HG02571 (cell line): ENCODE measurements at regions not wholly inside any gene's neighbourhood (a gene's known extent, or its start where the extent isn't known, plus 50 kb on each side); places are given as distances from the start of the nearest gene placed in this dataset.

ENCODE experiments used
- ATAC-seq: cut with Tn5 transposase; IDR thresholded peaks from one replicate; pipeline ENCODE4 v1.9.1; 2021; ENCODE audit warnings: mild to moderate bottlenecking, moderate library complexity; ENCODE audit not compliant: unreplicated experiment

DNA sequence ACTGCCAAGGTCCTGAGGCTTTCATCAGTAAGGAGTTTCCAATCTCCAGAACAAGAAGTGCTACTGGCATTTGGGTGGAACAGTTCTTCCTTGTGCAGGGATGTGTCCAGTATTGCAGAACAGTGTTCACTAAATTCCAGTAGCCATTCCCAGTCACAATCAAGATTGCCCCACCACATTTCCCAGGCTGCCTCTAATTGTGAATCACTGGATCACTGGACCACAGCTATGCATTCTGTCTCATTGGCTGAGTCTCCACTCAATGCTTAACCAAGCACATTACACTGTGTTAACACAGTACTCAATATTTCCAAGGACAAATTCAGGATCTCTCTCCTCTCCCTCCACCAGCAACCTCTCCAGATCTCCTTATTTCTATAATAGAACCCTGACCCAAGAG is 160.2 kb upstream of the CCDC150 start:
- no peak for ATAC-seq

DNA sequence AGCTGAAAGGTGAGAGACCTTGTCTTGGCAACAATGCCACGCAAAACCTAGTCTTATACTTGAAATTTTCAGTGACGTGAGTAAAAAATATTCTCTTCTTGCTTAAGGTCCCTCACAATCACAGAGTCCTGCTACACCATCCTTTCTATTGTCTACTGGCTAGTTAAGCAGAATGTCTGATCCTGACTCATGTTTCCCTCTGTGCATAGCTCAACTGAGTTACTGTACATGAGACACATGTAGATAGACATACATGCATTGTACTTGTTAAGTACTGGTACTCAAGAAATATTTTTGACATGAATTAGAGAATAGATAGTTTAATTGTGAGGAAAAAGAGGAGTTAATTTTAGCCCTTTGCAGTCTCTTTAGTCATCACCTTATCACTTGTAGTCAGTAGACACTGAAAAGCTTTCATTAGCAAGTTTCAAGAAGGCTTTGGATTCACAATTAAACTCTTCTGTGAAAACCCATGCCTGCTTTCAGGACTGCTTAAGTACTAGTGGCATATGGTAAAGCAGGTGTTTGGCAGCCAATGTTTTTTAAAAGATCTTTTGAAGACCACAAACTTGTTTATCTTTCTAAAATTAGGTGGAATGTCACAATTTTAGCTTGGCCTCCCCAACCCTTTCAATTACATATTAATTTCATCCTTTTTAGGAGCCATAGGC is 158.7 kb upstream of the CCDC150 start:
- no peak for ATAC-seq

DNA sequence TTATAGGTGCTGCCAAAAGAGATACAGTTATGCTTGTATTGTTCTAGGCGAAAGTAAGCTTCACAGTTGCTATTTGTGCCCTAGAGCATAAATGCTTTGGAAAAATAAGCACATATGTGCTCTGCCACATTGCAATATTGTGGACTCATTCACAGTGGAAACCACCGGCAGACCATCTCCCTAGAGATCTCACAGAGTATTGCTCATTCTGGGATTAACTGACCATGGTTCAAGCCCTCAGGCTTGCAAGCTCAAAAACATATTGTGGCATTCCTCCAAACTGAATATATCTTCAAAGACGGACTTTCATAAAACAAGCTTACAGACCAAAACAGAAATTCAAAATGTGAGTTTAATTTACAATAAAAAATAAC is 158.2 kb upstream of the CCDC150 start:
- no peak for ATAC-seq

DNA sequence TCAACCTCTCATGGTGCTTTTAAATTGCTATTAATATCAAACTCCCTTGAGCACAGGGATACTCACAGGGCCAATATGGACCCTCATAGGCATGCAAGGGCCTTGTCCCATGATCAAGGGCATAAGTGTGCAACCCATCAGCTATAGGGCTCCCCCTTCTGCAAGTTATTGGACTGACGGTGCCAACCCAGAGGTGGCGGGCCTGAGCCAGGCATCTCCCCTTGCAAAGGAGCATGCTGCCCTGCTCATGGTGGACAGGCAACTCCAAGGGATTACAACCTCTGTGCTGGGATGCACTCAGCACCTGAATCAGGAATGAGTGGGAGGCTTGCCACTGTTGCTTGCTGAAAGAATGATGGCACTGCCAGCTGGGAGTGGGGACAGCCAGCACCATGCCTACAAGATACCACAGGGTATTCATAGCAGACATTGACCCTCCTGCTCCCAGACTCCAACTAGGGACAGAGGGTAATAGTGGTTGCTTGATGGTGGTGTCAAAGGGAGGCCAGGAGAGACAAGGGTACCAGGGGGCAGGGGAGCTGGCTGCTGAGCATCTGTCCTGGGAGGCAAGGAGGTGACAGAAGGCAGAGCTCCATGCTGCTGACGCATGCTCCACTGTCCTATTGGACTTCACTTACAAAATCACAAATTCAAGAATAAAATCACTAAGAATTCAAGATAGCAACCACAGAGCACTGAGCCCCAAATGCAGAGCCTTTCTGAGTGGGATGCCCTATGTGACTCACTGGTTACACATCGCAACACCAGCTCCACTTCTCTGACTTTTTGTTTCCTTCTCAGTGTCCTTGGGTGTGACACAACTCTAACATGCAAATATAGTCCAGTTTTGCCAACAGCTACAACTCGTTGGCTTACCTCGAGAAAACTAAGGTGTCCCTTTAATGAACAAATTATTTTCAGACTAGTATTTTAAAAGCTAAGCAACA is 157.1 kb upstream of the CCDC150 start:
- no peak for ATAC-seq

DNA sequence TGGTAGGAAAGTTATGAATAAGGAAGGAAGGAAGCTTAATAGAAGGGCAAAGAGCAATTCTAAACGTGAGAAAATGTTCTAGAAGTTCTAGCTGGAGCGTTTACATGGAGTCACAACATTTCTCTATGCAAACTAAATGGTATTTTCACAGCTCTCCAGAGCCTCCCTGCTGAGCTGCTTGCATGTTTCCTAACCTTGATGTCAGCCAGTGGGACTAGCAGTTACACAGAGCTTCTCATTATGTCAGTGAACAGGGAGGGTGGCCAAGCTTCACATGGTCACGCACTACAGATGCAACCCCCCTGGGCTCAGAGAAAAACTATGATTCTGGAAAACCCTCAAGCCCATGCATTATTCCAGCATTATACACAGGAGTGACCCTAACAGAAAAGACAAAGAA is 153.4 kb upstream of the CCDC150 start:
- no peak for ATAC-seq

DNA sequence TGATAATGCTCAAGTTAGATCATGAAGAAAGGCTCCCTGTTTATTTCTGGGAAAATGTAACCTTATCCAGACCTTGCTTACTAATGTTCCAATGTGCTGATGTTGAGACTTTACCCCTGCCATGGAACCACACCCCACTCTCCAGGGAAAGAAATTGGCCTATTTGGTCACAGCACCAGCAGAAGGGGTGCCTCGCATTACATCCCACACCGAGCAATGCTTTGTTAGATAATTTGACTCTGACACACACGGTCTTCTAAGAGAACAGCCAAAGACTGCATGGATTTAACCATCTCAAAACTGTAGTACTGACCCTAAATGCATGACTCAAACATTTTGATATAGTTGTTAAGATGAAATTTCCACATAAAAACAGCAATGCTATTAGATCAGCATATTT is 152.1 kb upstream of the CCDC150 start:
- ATAC-seq, result no peak

DNA sequence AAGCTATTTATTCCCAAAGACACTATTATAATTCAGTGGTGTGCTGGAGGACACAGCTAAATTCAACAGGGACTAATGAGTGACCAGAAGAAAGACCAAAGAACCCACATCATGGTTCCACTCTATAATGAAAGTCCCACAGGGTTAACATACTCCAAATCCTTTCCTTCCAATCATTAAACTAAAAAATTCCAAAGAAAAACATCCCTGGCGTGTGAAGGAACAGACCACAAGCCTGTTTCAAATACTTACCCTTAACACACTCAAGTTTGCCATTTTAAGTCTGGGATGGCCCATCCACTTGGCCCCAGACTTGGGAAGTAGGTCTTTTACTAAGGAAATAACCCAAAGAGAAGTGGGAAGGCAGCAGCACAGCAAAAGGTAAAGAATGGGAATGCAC is 150.1 kb upstream of the CCDC150 start:
- no peak for ATAC-seq

DNA sequence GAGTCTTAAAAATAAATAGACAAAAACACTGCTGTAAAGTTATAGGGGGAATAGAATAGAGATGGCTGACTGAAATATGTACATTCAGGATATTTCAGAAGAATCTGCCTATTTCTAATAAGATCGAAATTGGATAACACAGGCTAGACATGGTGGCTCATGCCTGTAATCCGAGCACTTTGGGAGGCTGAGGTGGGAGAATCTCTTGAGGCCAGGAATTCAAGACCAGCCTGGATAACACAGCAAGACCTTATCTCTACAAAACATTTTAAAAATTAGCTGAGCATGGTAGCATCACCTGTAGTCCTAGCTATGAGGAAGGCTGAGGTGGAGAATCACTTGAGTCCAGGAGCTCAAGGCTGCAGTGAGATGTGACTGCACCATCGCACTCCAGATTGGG is 146.6 kb upstream of the CCDC150 start:
- ATAC-seq, result no peak

DNA sequence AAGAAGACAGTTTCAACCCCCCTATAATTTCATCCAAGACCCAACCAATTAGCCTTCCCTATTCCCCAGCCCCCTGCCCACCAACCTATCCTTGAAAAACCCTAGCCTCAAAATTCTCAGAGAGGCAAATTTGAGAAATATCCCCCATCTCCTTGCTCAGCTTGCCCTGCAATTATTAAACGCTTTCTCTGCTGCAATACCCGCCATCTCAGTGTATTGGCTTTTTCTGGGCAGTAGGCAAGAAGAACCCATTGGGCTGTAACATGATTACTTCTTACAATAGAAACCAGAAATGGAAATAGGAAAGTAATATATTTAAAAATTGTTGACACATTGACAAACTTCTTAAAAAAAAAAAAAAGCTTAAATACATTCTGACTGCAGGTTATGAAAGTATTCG is 140.6 kb upstream of the CCDC150 start:
- no peak for ATAC-seq

DNA sequence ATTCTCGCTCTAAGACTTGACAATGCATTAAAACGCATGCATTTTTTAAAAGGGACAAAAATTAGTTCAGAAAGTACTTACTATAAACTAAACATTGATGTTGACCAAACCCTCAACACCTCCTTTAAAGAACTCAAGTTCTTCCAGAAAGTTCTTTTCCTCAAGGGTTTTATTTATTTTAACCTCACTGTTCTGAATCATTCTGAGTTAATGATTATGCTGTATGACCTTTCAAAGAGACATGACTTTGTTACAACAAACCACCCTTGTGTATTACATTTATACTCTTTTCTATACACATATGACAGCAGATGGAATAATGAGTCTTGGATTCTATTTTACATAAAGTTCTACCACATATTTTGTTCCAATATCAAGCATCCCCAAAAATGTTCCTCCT is 139.8 kb upstream of the CCDC150 start:
- no peak for ATAC-seq

DNA sequence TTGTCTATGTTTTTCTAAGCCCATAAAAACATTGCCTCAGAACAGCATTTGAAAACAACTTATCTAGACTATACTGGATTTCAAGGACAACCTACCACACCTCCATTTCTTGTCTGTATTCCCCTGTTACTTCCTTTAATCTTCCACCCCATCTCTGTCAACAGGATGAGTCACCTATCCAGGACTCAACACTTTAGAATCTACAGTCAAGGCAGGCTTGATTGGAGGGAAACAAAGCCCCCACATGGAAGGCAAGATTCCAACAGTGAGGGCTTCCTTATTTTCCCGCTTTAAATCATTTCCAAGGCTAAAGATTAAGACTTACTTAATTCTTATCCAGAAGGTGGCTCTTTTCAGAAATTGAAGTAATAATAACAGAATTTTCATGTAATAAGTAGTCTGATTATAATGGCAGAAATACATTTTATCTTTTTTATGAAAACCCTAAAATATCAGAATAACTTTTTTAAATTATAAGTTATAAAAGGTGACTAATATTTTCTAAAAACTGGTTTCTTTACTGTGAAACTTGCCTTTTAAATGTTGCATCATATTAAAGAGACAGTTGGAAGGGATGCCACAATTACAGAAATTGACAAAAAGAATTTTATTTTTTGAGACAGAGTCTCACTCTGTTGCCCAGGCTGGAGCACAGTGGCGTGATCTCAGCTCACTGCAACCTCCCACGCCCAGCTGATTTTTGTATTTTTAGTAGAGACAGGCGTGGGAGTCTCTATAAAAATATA is 138.7 kb upstream of the CCDC150 start:
- no peak for ATAC-seq

DNA sequence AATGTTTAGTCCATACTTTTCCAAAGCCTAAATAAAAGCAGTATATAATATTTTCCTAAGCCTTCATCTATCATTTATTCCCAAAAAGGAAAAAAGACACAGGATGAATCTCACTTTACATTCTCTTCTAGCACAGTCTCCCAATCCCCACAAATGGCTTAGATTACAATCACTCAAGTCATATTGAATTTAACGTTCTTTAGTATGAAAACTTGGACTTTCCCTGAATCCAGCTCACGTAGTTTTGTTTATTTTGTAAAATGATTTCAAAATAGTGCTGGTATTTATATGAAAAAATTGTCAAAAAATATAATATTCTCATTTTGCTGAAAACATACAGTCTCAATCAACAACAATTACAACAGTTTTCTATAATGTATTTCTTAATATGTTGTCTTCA is 137.7 kb upstream of the CCDC150 start:
- ATAC-seq, result no peak

DNA sequence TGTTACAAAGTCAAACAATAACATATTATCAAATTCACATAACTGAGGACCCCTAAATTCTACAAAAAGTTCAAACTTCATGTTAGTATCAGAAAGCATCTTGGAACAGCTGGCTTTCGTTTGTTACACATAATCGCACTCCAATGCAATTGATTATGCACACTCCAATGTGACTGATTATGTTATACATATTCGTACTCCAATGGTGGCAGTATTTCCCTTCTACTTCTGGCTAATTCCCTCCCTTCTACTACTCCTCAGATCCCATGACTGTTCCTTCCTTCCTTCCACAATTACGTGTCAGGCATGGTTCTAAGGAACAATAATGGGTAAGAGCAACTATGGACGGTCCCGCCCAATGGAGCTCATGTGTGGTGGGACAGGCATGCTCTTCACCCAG is 137.1 kb upstream of the CCDC150 start:
- ATAC-seq, result no peak

DNA sequence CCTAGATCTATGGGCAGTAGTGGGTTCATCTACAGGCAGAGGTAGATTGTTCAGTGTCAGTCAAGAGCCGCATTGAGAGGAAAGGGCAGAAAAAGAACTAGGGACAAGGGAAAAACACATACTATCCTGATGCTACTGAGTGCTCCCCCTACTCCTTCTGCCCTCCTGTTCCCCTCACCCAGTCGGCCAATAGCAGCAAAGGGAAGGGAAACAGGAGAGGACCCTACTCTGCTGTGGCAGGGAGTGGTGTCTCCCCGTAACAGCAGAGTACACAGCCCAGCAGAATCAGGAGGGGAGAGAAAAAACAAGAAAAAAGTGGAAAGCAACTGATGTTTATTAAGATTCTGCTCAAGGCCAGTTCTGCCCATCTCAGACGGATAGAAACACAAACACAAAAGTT is 136.1 kb upstream of the CCDC150 start:
- no peak for ATAC-seq

DNA sequence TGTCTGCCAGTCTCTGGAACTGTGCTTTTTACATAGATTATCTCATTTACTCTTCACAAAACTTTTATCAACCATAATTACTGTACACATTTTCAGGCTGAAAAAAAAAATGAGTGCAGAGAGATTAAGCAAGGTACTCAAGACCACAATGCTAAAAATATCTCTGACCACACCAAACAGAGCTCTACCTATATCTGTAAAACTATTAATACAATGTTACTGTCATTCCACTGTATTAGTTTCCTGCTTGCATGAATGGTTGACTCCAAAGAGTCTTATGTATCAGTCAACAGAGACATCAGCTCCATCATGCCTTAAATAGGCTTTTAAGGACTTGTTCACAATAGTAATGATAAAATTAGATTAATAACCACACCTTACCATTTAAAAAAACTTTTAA is 134.7 kb upstream of the CCDC150 start:
- no peak for ATAC-seq

DNA sequence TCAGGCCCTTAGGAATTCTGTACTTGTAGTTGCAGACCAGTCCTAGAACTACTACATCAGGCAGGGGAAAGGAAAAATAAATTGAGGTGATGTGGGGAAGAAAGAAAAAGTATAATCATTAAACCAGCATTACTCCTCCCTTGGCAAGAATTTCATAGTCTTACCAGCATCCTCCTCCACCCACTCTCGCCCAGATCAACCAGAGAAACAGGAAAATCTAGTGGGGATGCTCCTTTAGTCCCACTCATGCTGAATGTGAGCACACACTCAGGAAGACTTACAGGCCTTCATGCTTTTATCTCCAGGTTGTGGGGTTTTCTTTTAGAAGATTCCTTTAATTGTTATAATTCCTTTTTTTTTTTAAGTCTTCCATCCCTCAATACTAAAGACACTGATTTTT is 129.3 kb upstream of the CCDC150 start:
- ATAC-seq, result no peak

DNA sequence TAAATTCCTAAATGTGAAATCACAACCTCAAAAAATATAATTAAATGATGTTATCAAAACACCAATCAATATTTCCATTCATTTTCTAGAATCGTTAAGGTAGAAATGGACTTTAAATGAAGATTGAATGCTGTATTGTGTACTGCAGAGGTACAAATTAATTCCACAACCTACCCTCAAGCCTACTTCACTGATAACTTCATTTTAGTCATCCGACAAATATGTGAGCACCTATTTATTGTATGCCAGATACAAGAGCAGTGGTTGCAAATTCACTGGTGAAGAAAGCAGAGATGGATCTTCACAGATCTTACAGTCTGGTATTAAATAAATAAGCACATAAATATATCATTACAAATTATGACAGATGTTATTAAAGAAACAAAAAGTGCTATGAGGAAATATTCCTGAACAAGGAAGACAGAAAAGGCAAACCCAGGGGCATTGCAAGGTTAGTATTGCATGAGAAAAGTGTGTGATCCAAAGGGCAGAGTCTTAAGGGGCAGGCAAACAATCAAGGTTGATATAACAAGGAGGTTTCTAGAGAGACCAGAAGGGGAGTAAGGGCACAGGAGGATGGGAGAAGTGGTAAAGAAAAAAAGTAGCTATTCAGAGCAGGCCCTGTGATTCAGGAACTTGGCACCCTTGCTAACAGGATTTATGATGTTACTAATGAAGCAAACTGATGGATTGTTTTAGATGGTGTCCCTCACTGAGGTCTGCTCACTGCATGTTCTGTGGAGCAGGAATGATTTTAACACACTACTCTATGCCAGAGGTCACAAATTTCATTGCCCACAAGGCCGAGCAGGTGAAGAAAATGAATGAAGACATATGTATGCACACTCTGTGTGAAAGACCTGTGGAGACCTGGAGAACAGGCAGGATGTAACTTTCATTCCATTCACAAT is 128.0 kb upstream of the CCDC150 start:
- no peak for ATAC-seq

DNA sequence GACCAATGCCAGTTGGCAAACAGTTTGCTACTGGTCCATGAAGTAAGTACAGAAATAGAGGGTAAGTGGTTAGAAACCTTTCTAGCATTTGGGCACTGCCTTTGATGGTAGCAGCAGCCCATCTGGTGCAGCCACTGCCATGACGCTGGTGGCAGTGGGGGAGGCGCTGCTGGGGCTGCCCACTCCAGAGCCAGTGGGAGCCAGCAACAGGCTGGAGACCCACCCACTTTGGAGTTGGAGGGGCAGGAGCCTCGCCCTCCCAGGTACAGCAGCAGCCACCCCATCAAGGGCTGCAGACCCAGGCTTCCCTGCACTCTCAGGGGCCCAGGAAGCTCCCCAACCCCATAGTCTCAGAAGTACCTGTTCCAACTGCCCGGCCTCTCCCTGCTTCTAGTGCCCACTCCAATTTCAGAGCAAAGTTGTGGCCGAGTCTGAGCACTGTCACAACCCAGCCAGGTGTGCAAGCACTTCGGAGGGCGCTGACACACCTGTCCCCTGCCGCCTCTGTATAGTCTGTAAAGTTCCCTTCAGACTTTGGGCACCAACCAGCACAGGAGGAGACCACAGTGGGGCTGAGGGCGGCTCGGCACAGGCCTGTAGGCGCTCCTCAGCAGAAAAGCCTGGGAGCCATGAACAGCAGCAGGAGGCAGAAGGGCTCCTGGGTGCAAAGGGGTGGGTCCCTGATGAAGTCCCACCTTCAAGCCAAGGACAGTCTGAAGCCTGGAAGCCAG is 125.6 kb upstream of the CCDC150 start:
- ATAC-seq, result no peak

DNA sequence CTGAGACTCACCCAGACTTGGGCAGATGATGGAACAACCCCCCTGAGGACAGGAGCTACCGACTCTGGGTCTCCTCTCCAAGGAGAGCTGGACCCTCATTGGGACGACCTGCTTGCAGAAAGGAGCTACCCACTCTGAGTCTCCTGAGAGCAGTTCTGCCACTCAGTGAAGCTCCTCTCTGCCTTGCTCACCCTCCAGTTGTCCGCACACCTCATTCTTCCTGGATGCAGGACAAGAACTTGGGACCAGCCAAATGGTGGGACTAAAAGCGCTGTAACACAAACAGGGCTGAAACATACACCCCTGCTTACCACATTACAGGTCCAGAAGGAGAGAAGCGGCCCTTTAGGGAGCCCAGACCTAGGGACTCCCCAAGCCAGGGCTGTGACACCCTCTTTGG is 124.9 kb upstream of the CCDC150 start:
- no peak for ATAC-seq

DNA sequence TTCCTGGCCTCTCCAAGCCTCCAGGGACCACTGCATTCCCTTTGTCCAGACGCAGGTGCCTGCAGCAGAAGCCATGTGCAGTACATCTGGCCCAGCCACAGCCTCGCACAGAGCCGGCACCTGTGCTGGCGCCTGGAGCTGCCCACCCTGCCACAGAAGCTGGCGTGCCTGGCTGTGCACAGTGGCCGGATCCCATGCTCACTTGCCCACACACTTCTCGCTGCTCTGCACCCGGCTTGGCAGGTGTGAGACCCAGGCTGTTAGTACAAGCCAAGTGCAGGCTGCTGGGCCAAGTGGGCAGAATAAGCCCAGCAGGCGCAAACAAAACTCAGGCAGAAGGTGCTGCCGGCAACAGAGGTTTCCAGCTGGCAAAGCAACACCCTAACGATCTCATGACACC is 124.5 kb upstream of the CCDC150 start:
- ATAC-seq, result no peak
